NK-92 (cell line): ENCODE measurements at regions not wholly inside any gene's neighbourhood (a gene's known extent, or its start where the extent isn't known, plus 50 kb on each side); places are given as distances from the start of the nearest gene placed in this dataset.

ENCODE experiments used
- DNase-seq: peaks from one replicate; lab custom pipeline; 2025; ENCODE audit not compliant: unreplicated experiment; lab: John Stamatoyannopoulos, UW

GRCh38 chr6:105669232-105669631 lies 266.4 kb upstream of the PREP start:
- DNase-seq: no peak

DNA sequence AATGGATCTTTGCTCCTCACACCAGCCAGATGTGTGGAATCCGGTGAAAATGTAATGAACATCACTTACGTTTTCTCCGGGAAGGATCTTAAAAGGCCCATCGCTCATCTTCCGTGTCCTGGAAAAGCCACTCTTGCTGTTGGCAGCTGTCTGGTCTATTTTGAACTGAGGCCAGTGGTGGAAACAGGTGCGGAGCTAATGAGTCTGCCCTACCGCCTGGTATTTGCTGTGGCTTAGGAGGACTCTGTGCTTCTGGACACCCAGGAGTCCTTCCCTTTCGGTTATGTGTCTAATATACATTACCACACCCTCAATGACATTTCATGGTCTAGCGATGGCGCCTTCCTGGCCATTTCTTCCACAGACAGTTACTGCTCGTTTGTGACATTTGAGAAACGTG lies 264.2 kb upstream of the PREP start:
- DNase-seq: no peak

GRCh38 chr6:105664931-105665330 lies 262.0 kb upstream of the PREP start:
- DNase-seq: no peak

DNA sequence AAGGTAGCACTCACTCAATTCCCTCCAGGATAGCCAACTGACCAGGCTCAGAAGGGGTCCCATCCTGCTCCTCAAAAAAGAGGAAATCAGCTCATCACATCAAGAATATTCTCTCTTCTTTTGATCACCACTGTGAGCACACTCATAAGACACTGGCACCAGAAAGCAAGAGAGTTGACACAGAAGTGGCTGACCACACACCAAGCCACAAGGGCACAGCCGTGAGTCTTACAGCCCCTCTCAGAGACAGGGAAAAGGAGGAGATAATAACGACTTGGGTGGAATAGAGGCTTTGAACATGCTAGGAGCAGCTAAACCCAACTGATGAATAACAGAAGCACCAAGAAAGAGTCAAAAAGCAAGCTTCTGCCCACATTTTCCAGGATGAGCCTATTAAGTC lies 249.1 kb upstream of the PREP start:
- no peak for DNase-seq

GRCh38 chr6:105650347-105650746 lies 247.5 kb upstream of the PREP start:
- DNase-seq: no peak

DNA sequence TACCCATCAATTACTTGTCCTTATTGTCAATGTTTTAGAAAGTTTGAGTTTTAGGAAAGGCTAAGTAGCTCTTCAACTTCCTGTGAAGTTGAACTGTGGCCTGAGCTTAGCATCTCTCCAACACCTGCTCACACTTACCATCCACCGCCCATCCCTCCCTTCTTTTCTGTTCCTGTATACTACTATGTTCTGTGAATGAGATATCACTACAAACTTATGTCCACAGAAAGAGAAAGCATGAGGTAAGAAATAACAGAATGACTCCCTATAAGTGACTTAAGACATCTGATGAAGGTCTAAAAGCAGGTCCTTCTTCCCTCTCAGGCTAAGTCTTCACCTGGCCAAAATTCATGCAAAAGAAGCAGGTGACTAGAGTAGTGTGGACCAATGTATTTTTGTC lies 246.3 kb upstream of the PREP start:
- DNase-seq: no peak

DNA sequence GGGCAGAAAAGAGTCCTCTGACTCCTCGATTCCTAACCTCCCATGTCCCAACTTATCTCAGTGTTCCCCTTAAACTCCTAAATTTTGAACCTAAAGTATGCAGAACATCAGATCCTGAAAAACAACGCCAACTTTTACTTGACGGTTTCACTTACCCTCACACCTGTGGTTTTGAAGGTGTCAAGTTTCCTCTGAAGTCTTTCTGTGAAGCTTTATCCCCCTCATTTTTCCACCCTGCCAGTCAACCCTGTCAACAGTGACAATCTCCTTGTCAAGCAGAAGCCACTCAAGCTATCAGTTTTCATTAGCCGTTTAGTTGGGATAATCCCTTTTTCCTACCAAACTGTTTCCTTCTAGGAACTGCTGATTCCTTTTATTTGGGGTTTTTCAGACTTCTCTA lies 245.4 kb upstream of the PREP start:
- no peak for DNase-seq

DNA sequence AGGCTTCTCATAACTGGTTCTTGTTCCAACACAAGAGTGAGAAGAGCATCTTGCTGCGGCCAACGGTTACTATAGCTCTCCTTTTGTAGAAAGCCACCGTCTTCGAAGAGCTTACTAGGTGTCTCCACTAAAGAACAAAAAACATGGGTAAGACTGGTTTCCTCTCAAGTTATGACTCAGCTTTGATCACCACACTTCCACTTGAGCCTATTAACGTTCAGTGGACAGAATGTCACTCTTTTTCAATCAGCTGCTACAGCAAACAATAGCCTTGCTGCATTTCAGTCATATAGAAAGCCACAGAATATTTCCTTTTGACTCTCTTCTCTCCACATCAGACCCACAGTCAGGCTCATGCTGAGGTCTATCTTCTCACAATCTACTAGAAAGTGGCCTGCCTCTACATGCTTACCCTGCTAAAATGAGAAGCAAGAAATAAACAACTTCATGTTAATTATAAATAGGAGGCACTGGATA lies 243.5 kb upstream of the PREP start:
- DNase-seq: no peak

DNA sequence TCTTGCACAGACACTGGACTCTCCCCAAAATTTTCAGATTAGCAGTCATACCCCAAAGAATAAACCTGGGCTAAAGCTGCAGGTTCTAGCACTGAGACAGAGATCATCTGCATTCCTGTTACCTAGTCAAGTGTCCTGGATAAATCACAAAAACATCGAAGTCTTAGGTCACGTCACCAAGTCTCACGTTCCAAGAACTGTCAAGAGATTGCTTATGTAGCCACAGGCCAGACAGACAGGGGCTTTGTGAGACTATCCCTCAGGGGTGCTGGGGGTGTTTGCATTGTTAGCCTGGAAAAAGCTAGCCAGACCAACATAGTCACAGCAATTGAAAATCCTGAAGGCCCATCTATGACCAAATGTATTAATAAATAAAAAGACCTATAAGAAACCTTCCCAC lies 243.1 kb upstream of the PREP start:
- no peak for DNase-seq

- DNase-seq: no peak
These were observed 242.3 kb upstream of the PREP start for GRCh38 chr6:105645156-105645555.

GRCh38 chr6:105644691-105645090 lies 241.8 kb upstream of the PREP start:
- DNase-seq: no peak

GRCh38 chr6:105644073-105644489 lies 241.2 kb upstream of the PREP start:
- no peak for DNase-seq

- DNase-seq: no peak
These were observed 239.8 kb upstream of the PREP start for GRCh38 chr6:105642708-105643107.

DNA sequence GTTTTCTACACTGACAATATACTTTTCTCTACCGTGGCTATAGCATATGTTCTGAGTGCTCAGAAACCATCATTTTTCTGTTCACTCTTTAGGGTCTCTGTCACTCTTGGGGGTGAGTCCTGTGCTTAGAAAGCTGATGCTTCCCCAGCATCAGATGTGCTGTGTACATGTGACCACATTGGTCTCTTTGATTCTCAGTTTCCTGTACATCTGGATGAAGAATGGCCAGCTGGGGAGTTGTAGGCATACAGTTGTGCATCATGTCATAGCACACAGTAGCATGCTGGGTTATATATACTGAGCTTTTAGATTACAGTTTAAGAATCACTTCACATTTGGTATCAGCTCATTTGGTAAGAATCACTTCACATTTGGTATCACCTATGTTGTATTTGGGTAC lies 238.6 kb upstream of the PREP start:
- no peak for DNase-seq

DNA sequence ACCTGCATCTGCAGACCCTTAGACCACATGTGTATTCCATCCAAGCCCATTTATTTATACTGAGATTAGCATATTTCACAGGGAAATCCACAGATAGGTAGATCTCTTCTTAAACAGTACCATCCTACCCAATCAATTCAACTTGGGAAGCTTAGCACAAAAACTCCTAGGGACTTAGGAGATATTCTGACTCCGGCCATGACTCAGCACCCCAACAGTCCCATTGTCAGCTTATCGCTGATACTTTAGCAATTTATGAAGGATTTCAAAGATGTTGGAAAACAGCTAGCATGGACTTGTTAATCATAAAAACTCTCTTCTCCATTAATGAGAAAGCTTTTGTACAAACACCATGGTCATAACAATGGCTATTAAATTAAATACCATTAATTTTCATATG lies 236.2 kb upstream of the PREP start:
- DNase-seq: no peak

DNA sequence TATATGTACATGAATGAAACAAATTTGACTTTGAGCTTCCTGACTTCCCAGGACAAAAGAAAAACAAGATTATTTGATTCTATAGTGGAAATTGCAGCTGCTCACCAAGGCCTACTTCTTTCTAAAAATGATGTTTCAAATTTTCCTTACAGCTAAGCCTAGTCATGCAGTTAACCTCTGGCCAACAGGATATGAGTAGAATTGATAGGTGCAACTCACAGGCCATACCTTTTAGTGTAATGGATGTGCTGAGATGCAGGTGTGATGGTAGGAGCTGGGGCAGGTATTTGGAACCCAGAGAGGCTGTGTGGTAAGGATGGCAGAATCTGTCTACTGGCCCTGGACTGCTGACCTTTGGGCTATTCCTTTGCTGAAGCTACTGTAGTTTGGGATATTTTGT lies 230.9 kb upstream of the PREP start:
- DNase-seq: no peak

- DNase-seq: no peak
These were observed 225.4 kb upstream of the PREP start for GRCh38 chr6:105628156-105628860.

GRCh38 chr6:105626295-105627158 lies 223.6 kb upstream of the PREP start:
- DNase-seq: no peak

DNA sequence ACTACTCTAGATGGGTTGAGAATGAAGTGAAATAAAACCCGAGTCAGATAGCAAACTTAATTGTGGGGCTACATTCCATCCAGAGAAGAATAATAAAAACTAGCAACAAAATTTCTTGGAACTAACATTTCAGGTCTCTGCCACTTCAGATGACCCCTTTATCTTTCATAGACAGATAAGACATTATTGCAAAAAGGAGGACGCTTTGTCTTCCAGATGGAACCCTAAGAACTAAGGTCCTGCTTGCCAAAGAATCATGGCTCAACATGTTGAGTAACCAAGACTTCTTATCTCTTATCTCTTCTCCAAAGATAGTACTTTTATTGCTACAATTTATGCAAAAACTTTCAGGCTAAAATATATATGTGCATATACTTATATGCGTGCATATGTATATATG lies 221.1 kb upstream of the PREP start:
- DNase-seq: no peak

GRCh38 chr6:105622226-105622625 lies 219.3 kb upstream of the PREP start:
- DNase-seq: no peak

GRCh38 chr6:105621564-105622175 lies 218.8 kb upstream of the PREP start:
- no peak for DNase-seq

- no peak for DNase-seq
These were observed 218.0 kb upstream of the PREP start for GRCh38 chr6:105620878-105621277.
